ENCODE measurements at regions not wholly inside any gene's neighbourhood (a gene's known extent, or its start where the extent isn't known, plus 50 kb on each side); places are given as distances from the start of the nearest gene placed in this dataset.

- TF ChIP-seq ZNF574 (CRISPR knock-in tag; IDR thresholded peaks at IDR 0.05) = no peak
Observed at GRCh38 chr12:75807494-75807893, 224.1 kb downstream of the PHLDA1 start (continued).

- Histone ChIP-seq H4K20me1 (ENCODE audit: insufficient read depth, low read length) (no peaks in the 10 kb centered on the region), H3K4me3 (replicated peaks in 1 of 3; ENCODE audit: insufficient read depth in 1 of 3, low read depth in 2 of 3, low read length in 3 of 3) (no peak overlapping the region), H3K4me1 (ENCODE audit: insufficient read depth, low read length) (no peaks in the 10 kb centered on the region), H3K27ac (ENCODE audit: extremely low read length, insufficient read depth, low read length) (no peak overlapping the region), H3K9ac (ENCODE audit: insufficient read depth, low read depth, low read length) (no peak overlapping the region), H3K79me2 (ENCODE audit: insufficient read depth, low read length) (no peaks in the 10 kb centered on the region), H3K9me3 (ENCODE audit: low read length) (0 out of 2 replicates have a peak, but pooled peaks cover 6% of the 10 kb centered on the region), H2AFZ (ENCODE audit: low read length) (no peak overlapping the region), H3K27me3 (ENCODE audit: control insufficient read depth in 1 of 2, insufficient read depth in 2 of 2, low read length in 2 of 2) (no peaks in the 10 kb centered on the region), H3K36me3 (replicated peaks in 1 of 2; ENCODE audit: control insufficient read depth in 1 of 2, insufficient read depth in 2 of 2, low read length in 2 of 2) (no peaks in the 10 kb centered on the region), H3K4me2 (ENCODE audit: low read depth, low read length) (no peak overlapping the region)
- ChIA-PET CTCF (ENCODE audit: low intra/inter-chr PET ratio, low total read pairs) (no interaction called here), POLR2A (no interaction called here)
- DNase-seq (ENCODE audit: low spot score) (no peak), ATAC-seq (no peak), FAIRE-seq (no peak)
- intact Hi-C loops (cut with micrococcal nuclease; ENCODE audit: unreplicated experiment) (no loop called here), in situ Hi-C loops (cut with HindIII; ENCODE audit: extremely low pct_ligation_motif_present, low pct_unique_long_range_greater_than_20kb) (no loop called here)
- BruUV-seq (replicated peaks) = no TSS peak
- no peak for TF ChIP-seq MAFG (CRISPR knock-in tag; IDR thresholded peaks at IDR 0.05)
- TF ChIP-seq ATRX (CRISPR knock-in tag; IDR thresholded peaks at IDR 0.05; ENCODE audit: borderline replicate concordance) = no peak
- TF ChIP-seq TBX3 (IDR thresholded peaks at IDR 0.05; ENCODE audit: borderline replicate concordance) = no peak
- TF ChIP-seq ZNF780A (CRISPR knock-in tag; IDR thresholded peaks at IDR 0.05) = no peak
- TF ChIP-seq ZNF879 (CRISPR knock-in tag; IDR thresholded peaks at IDR 0.05) = no peak
- TF ChIP-seq NFE2L2 (IDR thresholded peaks at IDR 0.05; ENCODE audit: low read length) = no peak
- no peak for TF ChIP-seq ZFP91 (CRISPR knock-in tag; IDR thresholded peaks at IDR 0.05; ENCODE audit: borderline replicate concordance)
- TF ChIP-seq SMAD9 (CRISPR knock-in tag; IDR thresholded peaks at IDR 0.05) = no peak
- no peak for TF ChIP-seq YEATS4 (CRISPR knock-in tag; IDR thresholded peaks at IDR 0.05; ENCODE audit: borderline replicate concordance)
- no peak for TF ChIP-seq SALL2 (CRISPR knock-in tag; IDR thresholded peaks at IDR 0.05)
- TF ChIP-seq ZNF235 (CRISPR knock-in tag; IDR thresholded peaks at IDR 0.05; ENCODE audit: borderline replicate concordance) = no peak
- TF ChIP-seq HMG20B (CRISPR knock-in tag; conservative IDR thresholded peaks at IDR 0.05) = no peak
- no peak for TF ChIP-seq ZNF614 (CRISPR knock-in tag; IDR thresholded peaks at IDR 0.05; ENCODE audit: borderline replicate concordance)
- 93% methylated on average over 2 of the region's 2 CpGs for WGBS (ENCODE audit: low lambda C conversion rate)
Observed at GRCh38 chr12:75805905-75806304, 225.7 kb downstream of the PHLDA1 start.
